D721Med (cell line): ENCODE measurements at regions not wholly inside any gene's neighbourhood (a gene's known extent, or its start where the extent isn't known, plus 50 kb on each side); places are given as distances from the start of the nearest gene placed in this dataset.
"Not testable (repeated sequence)": the region's sequence is repeated elsewhere in the genome, so short reads cannot be mapped to it uniquely, and the experiment has no call there.

Experiments
- DNase-seq: peaks from one replicate; pipeline ENCODE4 v3.0.0; 2011; ENCODE audit warnings: low spot score; ENCODE audit not compliant: insufficient read length
- FAIRE-seq: peaks from 2 replicates; lab custom pipeline; 2011; peaks lifted over from hg19 to GRCh38; lab: Jason Lieb, UNC
- CTCF ChIP-seq: IDR thresholded peaks from 2 replicates; pipeline ENCODE4 v1.5.1; 2012; ENCODE audit warnings: mild to moderate bottlenecking, control low read depth; ENCODE audit not compliant: insufficient read depth; ENCODE audit errors: missing control alignments

- no peak for TF ChIP-seq CTCF
- no peak for FAIRE-seq
- DNase-seq = no peak
Measured at GRCh38 chr7:10643545-10643944, 330.1 kb upstream of the PHF14 start.

- DNase-seq (no peak), FAIRE-seq (no peak)
- TF ChIP-seq CTCF = no peak
Measured at GRCh38 chr7:10644849-10645248, 328.8 kb upstream of the PHF14 start.

- no peak for TF ChIP-seq CTCF
- DNase-seq (no peak), FAIRE-seq (no peak)
Measured at GRCh38 chr7:10646194-10646593, 327.5 kb upstream of the PHF14 start.

- DNase-seq (no peak), FAIRE-seq (no peak)
Measured at GRCh38 chr7:10648289-10648688, 325.4 kb upstream of the PHF14 start.

GRCh38 chr7:10649120-10649519 is 324.6 kb upstream of the PHF14 start:
- FAIRE-seq, DNase-seq: not testable (repeated sequence)

More at GRCh38 chr7:10648289-10648688, 325.4 kb upstream of the PHF14 start:
- TF ChIP-seq CTCF = no peak

DNA sequence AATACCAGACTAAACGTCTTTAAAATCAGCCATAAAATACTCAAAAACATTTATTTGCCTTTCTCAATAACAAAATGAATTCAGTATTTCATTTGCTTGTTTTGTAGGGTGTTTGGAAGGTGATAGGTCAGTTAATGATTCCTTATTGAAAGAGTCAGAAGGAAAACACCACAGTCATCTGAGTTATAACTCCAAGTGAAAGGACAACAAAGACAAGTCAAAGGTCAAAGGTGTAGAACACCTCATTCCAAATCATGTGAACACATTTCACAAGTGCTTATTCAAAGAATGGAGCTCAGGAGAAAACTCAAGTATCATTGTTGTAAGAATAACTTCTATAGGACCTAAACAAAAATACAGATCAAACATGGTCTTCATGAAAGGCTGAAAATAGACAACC is 318.6 kb upstream of the PHF14 start:
- no peak for TF ChIP-seq CTCF
- FAIRE-seq (no peak), DNase-seq (no peak)

- TF ChIP-seq CTCF = no peak
- DNase-seq (no peak), FAIRE-seq (no peak)
Measured at GRCh38 chr7:10657201-10657600, 316.5 kb upstream of the PHF14 start.

- DNase-seq (no peak), FAIRE-seq (no peak)
- no peak for TF ChIP-seq CTCF
Measured at GRCh38 chr7:10657837-10658236, 315.8 kb upstream of the PHF14 start.
